A673 (cell line): ENCODE measurements at regions not wholly inside any gene's neighbourhood (a gene's known extent, or its start where the extent isn't known, plus 50 kb on each side); places are given as distances from the start of the nearest gene placed in this dataset.

Experiments
- BruUV-seq: library from RNA; stranded (reverse); fragments of 400-500 nt; replicated peaks from 2 replicates; lab custom pipeline; 2021; lab: Mats Ljungman, UMichigan
- CTCF ChIA-PET: fragments of 300-600 bp; sonication (Branson Sonifier 250); formaldehyde crosslinking; loops from one replicate; lab custom pipeline; 2022; ENCODE audit warnings: antibody characterized with exemption; lab: Charles Lee
- POLR2A ChIA-PET: fragments of 300-600 bp; sonication (Branson Sonifier 250); formaldehyde crosslinking; loops from one replicate; lab custom pipeline; 2022; ENCODE audit warnings: antibody characterized with exemption; ENCODE audit not compliant: low non-redundant PET; lab: Charles Lee
- DNase-seq: peaks from one replicate; pipeline ENCODE4 v3.0.0-alpha.2; 2015; ENCODE audit warnings: low spot score
- H3K27ac ChIP-seq: fragments of 200-600 bp; sonication (generic); 2 replicates; pipeline ENCODE4 v1.5.1; 2016; ENCODE audit warnings: mixed run types, low read depth, mild to moderate bottlenecking, mixed read lengths, antibody characterized with exemption, low read length; ENCODE audit not compliant: poor library complexity, severe bottlenecking
- H3K27me3 ChIP-seq: fragments of 200-600 bp; sonication (generic); replicated peaks from 2 replicates; pipeline ENCODE4 v1.6.1; 2017; ENCODE audit warnings: mixed run types, low read depth, mild to moderate bottlenecking, mixed read lengths, antibody characterized with exemption, low read length; ENCODE audit not compliant: insufficient read depth, poor library complexity
- H3K36me3 ChIP-seq: fragments of 200-600 bp; sonication (generic); 2 replicates; pipeline ENCODE4 v1.6.1; 2016; ENCODE audit warnings: mixed run types, mild to moderate bottlenecking, mixed read lengths, antibody characterized with exemption, low read length; ENCODE audit not compliant: insufficient read depth, poor library complexity, severe bottlenecking
- H3K4me1 ChIP-seq: fragments of 200-600 bp; sonication (generic); 2 replicates; pipeline ENCODE4 v1.6.1; 2017; ENCODE audit warnings: mixed run types, mild to moderate bottlenecking, mixed read lengths, antibody characterized with exemption, low read length; ENCODE audit not compliant: insufficient read depth, poor library complexity, severe bottlenecking
- H3K4me3 ChIP-seq: fragments of 200-600 bp; sonication (generic); 2 replicates; pipeline ENCODE4 v1.5.1; 2016; ENCODE audit warnings: low read depth, mixed run types, mild to moderate bottlenecking, mixed read lengths, low read length; ENCODE audit not compliant: poor library complexity, severe bottlenecking
- H3K9me3 ChIP-seq: fragments of 200-600 bp; sonication (generic); 2 replicates; pipeline ENCODE4 v1.6.1; 2016; ENCODE audit warnings: mixed run types, low read depth, mild to moderate bottlenecking, mixed read lengths, antibody characterized with exemption, low read length; ENCODE audit not compliant: poor library complexity, severe bottlenecking
- EZH2 ChIP-seq: fragments of 200-600 bp; sonication (generic); IDR thresholded peaks from 2 replicates; pipeline ENCODE4 v1.6.1; 2017; ENCODE audit warnings: borderline replicate concordance, low read depth, mild to moderate bottlenecking, mixed read lengths, antibody characterized with exemption, low read length; ENCODE audit not compliant: poor library complexity, severe bottlenecking
- intact Hi-C: fragments of 100-400 bp; cut with micrococcal nuclease; formaldehyde crosslinking; loops from one replicate; pipeline ENCODE4 v1.10.0; 2022; ENCODE audit not compliant: unreplicated experiment
- TF ChIP-seq, protein P1 (sequence below): fragments of 300-800, 200-600 bp; sonication (generic); conservative IDR thresholded peaks from 2 replicates; pipeline ENCODE4 v1.5.1; 2017; ENCODE audit warnings: low read depth, mild to moderate bottlenecking, antibody characterized with exemption, low read length, moderate library complexity, mixed read lengths

- no peak for DNase-seq
- no TSS peak for BruUV-seq
- Histone ChIP-seq H3K36me3 (no peaks in the 10 kb centered on the region), H3K27me3 (no peaks in the 10 kb centered on the region), H3K4me3 (no peak overlapping the region), H3K27ac (no peak overlapping the region), H3K4me1 (no peaks in the 10 kb centered on the region), H3K9me3 (no peaks in the 10 kb centered on the region)
- TF ChIP-seq, protein P1, sequence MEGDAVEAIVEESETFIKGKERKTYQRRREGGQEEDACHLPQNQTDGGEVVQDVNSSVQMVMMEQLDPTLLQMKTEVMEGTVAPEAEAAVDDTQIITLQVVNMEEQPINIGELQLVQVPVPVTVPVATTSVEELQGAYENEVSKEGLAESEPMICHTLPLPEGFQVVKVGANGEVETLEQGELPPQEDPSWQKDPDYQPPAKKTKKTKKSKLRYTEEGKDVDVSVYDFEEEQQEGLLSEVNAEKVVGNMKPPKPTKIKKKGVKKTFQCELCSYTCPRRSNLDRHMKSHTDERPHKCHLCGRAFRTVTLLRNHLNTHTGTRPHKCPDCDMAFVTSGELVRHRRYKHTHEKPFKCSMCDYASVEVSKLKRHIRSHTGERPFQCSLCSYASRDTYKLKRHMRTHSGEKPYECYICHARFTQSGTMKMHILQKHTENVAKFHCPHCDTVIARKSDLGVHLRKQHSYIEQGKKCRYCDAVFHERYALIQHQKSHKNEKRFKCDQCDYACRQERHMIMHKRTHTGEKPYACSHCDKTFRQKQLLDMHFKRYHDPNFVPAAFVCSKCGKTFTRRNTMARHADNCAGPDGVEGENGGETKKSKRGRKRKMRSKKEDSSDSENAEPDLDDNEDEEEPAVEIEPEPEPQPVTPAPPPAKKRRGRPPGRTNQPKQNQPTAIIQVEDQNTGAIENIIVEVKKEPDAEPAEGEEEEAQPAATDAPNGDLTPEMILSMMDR: no peak
- no peak for TF ChIP-seq EZH2
- ChIA-PET CTCF (no interaction called here), POLR2A (no interaction called here)
- intact Hi-C loops: no loop called here
These were observed 1297.6 kb upstream of the ALCAM start for GRCh38 chr3:104069114-104069513.

GRCh38 chr3:104070906-104071305 lies 1295.8 kb upstream of the ALCAM start:
- H3K9me3 ChIP-seq: no peaks in the 10 kb centered on the region
- H3K36me3 ChIP-seq: no peaks in the 10 kb centered on the region
- H3K4me1 ChIP-seq: no peaks in the 10 kb centered on the region
- intact Hi-C loops: no loop called here
- ChIA-PET CTCF (no interaction called here), POLR2A (no interaction called here)
- H3K4me3 ChIP-seq: no peak overlapping the region
- no peak for DNase-seq
- H3K27me3 ChIP-seq: no peaks in the 10 kb centered on the region
- no peak for TF ChIP-seq EZH2
- TF ChIP-seq, protein P1: no peak
- no TSS peak for BruUV-seq
- no peak overlapping the region for H3K27ac ChIP-seq

- H3K27me3 ChIP-seq: no peaks in the 10 kb centered on the region
- no TSS peak for BruUV-seq
- no peak overlapping the region for H3K4me3 ChIP-seq
- H3K4me1 ChIP-seq: no peaks in the 10 kb centered on the region
- no peak for DNase-seq
- ChIA-PET CTCF (no interaction called here), POLR2A (no interaction called here)
- H3K36me3 ChIP-seq: no peaks in the 10 kb centered on the region
- no peak overlapping the region for H3K27ac ChIP-seq
- TF ChIP-seq, protein P1: no peak
- TF ChIP-seq EZH2: no peak
- no peaks in the 10 kb centered on the region for H3K9me3 ChIP-seq
- intact Hi-C loops: no loop called here
These were observed 1286.6 kb upstream of the ALCAM start for GRCh38 chr3:104080088-104080626.
